ENCODE measurements at regions not wholly inside any gene's neighbourhood (a gene's known extent, or its start where the extent isn't known, plus 50 kb on each side); places are given as distances from the start of the nearest gene placed in this dataset.

DNA sequence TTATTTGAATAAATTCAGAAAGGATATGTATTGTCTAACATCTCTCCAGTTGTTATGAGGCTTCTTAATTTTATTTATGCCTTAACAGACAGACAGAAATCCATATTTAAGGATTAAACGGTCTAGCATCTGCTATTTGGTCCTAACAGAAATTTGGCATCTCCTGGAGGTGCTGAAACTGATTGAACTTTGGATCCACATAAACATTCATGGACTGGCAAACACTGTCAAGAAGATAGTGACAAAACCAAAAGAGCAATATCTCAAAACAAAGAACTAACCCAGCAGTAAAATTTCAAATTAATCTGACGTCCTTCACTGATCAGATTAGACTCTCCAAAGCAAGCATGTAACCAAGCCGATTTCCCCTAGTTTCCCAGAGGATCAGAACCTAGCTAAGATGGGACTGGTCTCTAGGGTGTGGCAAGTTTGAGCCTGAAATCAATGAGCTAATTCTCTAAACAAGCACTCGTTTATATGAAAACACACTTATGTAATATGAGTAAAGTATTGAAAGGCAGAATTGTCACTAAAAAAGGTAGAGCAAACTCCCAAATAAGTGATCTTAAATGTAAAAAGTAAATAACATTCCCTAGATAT, 139.5 kb downstream of the NOL4 start:
- no peak overlapping the region for H3K9ac ChIP-seq (ENCODE audit: insufficient read depth, low read length)
- no peaks in the 10 kb centered on the region for H4K20me1 ChIP-seq (ENCODE audit: control insufficient read depth, extremely low read depth, insufficient read depth, low read length)
- TF ChIP-seq, protein P1, sequence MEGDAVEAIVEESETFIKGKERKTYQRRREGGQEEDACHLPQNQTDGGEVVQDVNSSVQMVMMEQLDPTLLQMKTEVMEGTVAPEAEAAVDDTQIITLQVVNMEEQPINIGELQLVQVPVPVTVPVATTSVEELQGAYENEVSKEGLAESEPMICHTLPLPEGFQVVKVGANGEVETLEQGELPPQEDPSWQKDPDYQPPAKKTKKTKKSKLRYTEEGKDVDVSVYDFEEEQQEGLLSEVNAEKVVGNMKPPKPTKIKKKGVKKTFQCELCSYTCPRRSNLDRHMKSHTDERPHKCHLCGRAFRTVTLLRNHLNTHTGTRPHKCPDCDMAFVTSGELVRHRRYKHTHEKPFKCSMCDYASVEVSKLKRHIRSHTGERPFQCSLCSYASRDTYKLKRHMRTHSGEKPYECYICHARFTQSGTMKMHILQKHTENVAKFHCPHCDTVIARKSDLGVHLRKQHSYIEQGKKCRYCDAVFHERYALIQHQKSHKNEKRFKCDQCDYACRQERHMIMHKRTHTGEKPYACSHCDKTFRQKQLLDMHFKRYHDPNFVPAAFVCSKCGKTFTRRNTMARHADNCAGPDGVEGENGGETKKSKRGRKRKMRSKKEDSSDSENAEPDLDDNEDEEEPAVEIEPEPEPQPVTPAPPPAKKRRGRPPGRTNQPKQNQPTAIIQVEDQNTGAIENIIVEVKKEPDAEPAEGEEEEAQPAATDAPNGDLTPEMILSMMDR (conservative IDR thresholded peaks at IDR 0.05 in 1 of 2, IDR thresholded peaks at IDR 0.05 in 1 of 2; ENCODE audit: low read depth in 1 of 2, low read length in 2 of 2) = no peak
- no peak for TF ChIP-seq EZH2 (IDR thresholded peaks at IDR 0.05; ENCODE audit: low read length, missing control alignments)

DNA sequence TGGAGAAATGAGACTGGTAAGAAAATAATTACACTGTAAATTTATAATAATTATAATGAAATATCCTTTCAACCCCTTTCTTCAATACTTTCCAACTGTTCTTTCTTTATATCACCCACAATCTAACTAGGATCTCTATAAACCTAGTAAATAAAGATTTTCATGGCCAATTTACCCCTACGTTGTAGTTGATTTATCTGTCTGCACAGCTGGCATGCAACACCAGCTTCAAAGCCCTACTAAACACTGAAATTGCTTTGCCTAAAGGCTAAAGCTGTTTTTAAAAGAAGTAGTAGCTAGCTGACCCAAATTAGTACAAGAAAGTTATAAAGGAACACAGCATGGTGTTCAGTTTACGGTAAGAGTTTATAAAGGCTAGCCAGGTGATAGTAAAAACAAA, 140.1 kb downstream of the NOL4 start:
- no peaks in the 10 kb centered on the region for H4K20me1 ChIP-seq (ENCODE audit: control insufficient read depth, extremely low read depth, insufficient read depth, low read length)
- TF ChIP-seq, protein P1 (conservative IDR thresholded peaks at IDR 0.05 in 1 of 2, IDR thresholded peaks at IDR 0.05 in 1 of 2; ENCODE audit: low read depth in 1 of 2, low read length in 2 of 2) = no peak
- no peak for TF ChIP-seq EZH2 (IDR thresholded peaks at IDR 0.05; ENCODE audit: low read length, missing control alignments)
- H3K4me2 ChIP-seq (ENCODE audit: extremely low read depth, insufficient read depth, low read length) = no peak overlapping the region
- no peak overlapping the region for H2AFZ ChIP-seq (ENCODE audit: low read length)
- no peak overlapping the region for H3K9ac ChIP-seq (ENCODE audit: insufficient read depth, low read length)
- H3K4me3 ChIP-seq (replicated peaks in 1 of 4; ENCODE audit: control extremely low read depth in 1 of 4, insufficient read depth in 1 of 4, low read depth in 3 of 4, low read length in 4 of 4) = no peak overlapping the region
- no peak for DNase-seq (ENCODE audit: low read depth in 2 of 2)
- no peaks in the 10 kb centered on the region for H3K36me3 ChIP-seq (ENCODE audit: control insufficient read depth, insufficient read depth, low read length)
- no peaks in the 10 kb centered on the region for H3K9me3 ChIP-seq (ENCODE audit: control insufficient read depth, insufficient read depth, low read depth, low read length)
- H3K27ac ChIP-seq (ENCODE audit: insufficient read depth, low read length) = no peak overlapping the region
- H3K4me1 ChIP-seq (ENCODE audit: control insufficient read depth, extremely low read depth, insufficient read depth, low read length) = no peaks in the 10 kb centered on the region
- H3K79me2 ChIP-seq (ENCODE audit: control insufficient read depth, insufficient read depth, low read length) = no peaks in the 10 kb centered on the region
- H3K27me3 ChIP-seq (ENCODE audit: control insufficient read depth, insufficient read depth, low read length) = no peaks in the 10 kb centered on the region

More for the DNA sequence above, 139.5 kb downstream of the NOL4 start:
- no peaks in the 10 kb centered on the region for H3K79me2 ChIP-seq (ENCODE audit: control insufficient read depth, insufficient read depth, low read length)
- H3K9me3 ChIP-seq (ENCODE audit: control insufficient read depth, insufficient read depth, low read depth, low read length) = no peaks in the 10 kb centered on the region
- no peak overlapping the region for H3K4me2 ChIP-seq (ENCODE audit: extremely low read depth, insufficient read depth, low read length)
- no peaks in the 10 kb centered on the region for H3K27me3 ChIP-seq (ENCODE audit: control insufficient read depth, insufficient read depth, low read length)
- H2AFZ ChIP-seq (ENCODE audit: low read length) = no peak overlapping the region
- no peak overlapping the region for H3K4me3 ChIP-seq (replicated peaks in 1 of 4; ENCODE audit: control extremely low read depth in 1 of 4, insufficient read depth in 1 of 4, low read depth in 3 of 4, low read length in 4 of 4)
- H3K27ac ChIP-seq (ENCODE audit: insufficient read depth, low read length) = no peak overlapping the region
- H3K4me1 ChIP-seq (ENCODE audit: control insufficient read depth, extremely low read depth, insufficient read depth, low read length) = no peaks in the 10 kb centered on the region
- no peak for DNase-seq (ENCODE audit: low read depth in 2 of 2)
- H3K36me3 ChIP-seq (ENCODE audit: control insufficient read depth, insufficient read depth, low read length) = no peaks in the 10 kb centered on the region

- no peaks in the 10 kb centered on the region for H3K79me2 ChIP-seq (ENCODE audit: control insufficient read depth, insufficient read depth, low read length)
- TF ChIP-seq, protein P1 (conservative IDR thresholded peaks at IDR 0.05 in 1 of 2, IDR thresholded peaks at IDR 0.05 in 1 of 2; ENCODE audit: low read depth in 1 of 2, low read length in 2 of 2) = no peak
- no peak for TF ChIP-seq EZH2 (IDR thresholded peaks at IDR 0.05; ENCODE audit: low read length, missing control alignments)
Observed at GRCh38 chr18:34083910-34084535, 140.7 kb downstream of the NOL4 start.

More at GRCh38 chr18:34083910-34084535, 140.7 kb downstream of the NOL4 start:
- no peak overlapping the region for H3K9ac ChIP-seq (ENCODE audit: insufficient read depth, low read length)
- H3K4me2 ChIP-seq (ENCODE audit: extremely low read depth, insufficient read depth, low read length) = no peak overlapping the region
- H3K9me3 ChIP-seq (ENCODE audit: control insufficient read depth, insufficient read depth, low read depth, low read length) = no peaks in the 10 kb centered on the region
- no peak overlapping the region for H2AFZ ChIP-seq (ENCODE audit: low read length)
- H3K36me3 ChIP-seq (ENCODE audit: control insufficient read depth, insufficient read depth, low read length) = no peaks in the 10 kb centered on the region
- DNase-seq (ENCODE audit: low read depth in 2 of 2) = no peak
- H3K4me1 ChIP-seq (ENCODE audit: control insufficient read depth, extremely low read depth, insufficient read depth, low read length) = no peaks in the 10 kb centered on the region
- H3K27me3 ChIP-seq (ENCODE audit: control insufficient read depth, insufficient read depth, low read length) = no peaks in the 10 kb centered on the region
- H3K4me3 ChIP-seq (replicated peaks in 1 of 4; ENCODE audit: control extremely low read depth in 1 of 4, insufficient read depth in 1 of 4, low read depth in 3 of 4, low read length in 4 of 4) = no peak overlapping the region
- H3K27ac ChIP-seq (ENCODE audit: insufficient read depth, low read length) = no peak overlapping the region
- no peaks in the 10 kb centered on the region for H4K20me1 ChIP-seq (ENCODE audit: control insufficient read depth, extremely low read depth, insufficient read depth, low read length)
